HG03457 (cell line): ENCODE measurements at regions not wholly inside any gene's neighbourhood (a gene's known extent, or its start where the extent isn't known, plus 50 kb on each side); places are given as distances from the start of the nearest gene placed in this dataset.

ENCODE experiments used
- ATAC-seq: cut with Tn5 transposase; IDR thresholded peaks from one replicate; pipeline ENCODE4 v1.9.1; 2021; ENCODE audit warnings: moderate number of reproducible peaks; ENCODE audit not compliant: unreplicated experiment

- no peak for ATAC-seq
These were observed 1600.0 kb downstream of the BRINP3 start for GRCh38 chr1:188877668-188878067.

DNA sequence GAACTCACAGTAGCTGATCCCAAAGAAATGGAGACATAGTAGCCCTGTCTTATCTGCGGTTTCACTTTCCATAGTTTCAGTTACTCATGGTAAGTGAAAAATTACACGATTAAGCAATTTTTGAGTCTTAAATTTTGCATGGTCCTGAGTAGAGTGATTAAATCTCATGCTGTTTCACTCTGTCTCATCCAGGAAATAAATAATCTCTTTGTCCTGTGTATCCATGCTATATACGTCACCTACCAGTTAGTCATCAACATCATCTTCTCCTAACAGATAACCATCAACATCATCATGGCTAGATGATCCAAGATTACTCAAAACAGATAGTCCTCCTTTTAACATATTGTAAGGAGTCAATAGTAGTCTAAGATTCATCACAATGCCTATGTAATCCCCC lies 1589.3 kb downstream of the BRINP3 start:
- no peak for ATAC-seq

- no peak for ATAC-seq
These were observed 1588.5 kb downstream of the BRINP3 start for GRCh38 chr1:188889166-188889565.

DNA sequence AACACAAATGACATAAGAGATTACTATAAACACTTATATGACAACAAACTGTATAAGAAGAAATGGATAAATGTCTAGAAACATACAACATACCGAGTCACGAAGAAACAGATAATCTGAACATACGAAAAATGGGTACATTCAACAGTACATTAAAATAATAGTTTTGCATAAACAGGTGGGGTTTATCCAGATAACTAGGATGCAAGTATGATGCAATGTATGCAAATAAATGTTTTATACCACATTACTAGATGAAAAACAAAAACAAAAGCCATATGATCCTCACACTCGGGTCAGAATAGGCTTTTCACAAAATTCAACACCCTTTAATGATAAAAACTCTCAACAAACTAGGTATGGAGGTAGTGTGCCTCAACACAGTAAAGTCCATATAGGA lies 1585.7 kb downstream of the BRINP3 start:
- no peak for ATAC-seq

DNA sequence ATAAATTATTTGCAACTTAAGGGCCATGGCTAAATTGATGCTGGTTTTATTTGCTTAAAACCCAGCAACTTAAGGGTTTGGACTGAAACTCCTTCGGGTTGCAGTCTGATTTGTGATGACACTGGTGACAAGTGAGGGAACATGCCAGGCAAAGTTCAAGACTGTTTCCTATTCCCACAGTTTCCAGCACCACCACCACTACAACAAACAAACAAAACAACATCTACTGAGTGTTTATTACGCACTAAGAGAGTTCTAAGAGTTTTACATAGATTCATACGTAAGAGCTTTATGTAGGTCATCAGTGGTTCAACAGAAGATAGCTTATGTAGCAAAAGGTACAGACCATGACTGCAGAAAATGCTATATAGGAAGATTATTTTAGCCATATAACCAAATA lies 1582.1 kb downstream of the BRINP3 start:
- ATAC-seq, result no peak

- no peak for ATAC-seq
These were observed 1574.4 kb downstream of the BRINP3 start for GRCh38 chr1:188903241-188903640.

GRCh38 chr1:188904201-188904600 lies 1573.5 kb downstream of the BRINP3 start:
- no peak for ATAC-seq

- no peak for ATAC-seq
These were observed 1570.6 kb downstream of the BRINP3 start for GRCh38 chr1:188906921-188907641.

- no peak for ATAC-seq
These were observed 1547.3 kb downstream of the BRINP3 start for GRCh38 chr1:188930382-188930781.

- no peak for ATAC-seq
These were observed 1546.2 kb downstream of the BRINP3 start for GRCh38 chr1:188931506-188931905.

GRCh38 chr1:188937965-188938551 lies 1539.6 kb downstream of the BRINP3 start:
- ATAC-seq, result no peak

- ATAC-seq, result no peak
These were observed 1535.7 kb downstream of the BRINP3 start for GRCh38 chr1:188941986-188942385.

DNA sequence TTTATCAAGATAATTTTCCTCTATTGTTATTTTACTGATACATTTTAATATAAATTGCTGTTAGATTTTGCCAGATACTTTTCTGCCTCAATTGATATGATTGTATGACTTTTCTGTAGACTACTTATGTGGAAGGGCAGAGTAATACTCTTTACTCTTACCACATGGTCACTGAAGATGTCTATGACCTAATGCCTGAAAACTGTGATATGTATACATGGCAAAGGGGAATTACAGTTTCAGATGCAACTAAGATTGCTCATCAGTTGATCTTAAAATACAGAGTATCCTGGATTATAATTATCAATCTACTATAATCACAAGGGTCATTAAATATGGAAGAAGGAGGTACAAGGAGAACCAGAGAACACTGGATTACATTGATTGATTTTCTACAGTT lies 1528.0 kb downstream of the BRINP3 start:
- ATAC-seq, result no peak

GRCh38 chr1:188958461-188959115 lies 1519.1 kb downstream of the BRINP3 start:
- no peak for ATAC-seq

DNA sequence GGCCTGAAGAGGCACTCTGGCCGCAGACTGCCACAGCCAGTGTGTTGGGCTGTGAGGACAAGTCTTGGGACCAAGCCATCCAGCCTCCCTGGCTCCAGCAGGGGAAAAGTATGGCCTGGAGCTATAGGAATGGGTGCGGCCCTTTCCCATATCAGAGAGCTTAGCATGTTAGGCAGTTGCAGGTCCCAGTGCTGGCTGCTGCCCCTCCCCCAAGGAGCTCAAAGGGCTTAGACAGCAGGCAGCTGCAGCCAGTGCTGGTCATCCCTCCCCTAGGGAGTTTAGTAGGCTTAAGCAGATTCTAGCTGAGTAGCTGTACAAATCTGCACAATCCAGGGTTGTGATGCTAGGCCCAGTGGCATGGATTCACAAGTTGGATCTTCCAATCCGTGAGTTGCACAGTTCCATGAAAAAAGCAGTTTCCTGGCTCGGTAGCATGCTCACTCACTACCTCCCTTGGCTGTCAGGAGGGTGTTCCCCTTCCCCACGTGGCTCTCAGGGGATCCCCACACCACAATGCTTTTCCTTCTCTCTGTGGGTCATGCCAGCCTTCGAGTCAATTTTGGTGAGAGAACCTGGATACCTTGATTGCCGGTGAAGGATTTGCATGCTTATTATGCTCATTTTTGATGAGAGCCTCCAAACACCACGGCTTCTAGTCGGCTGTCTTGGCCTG lies 1490.8 kb downstream of the BRINP3 start:
- ATAC-seq, result no peak

DNA sequence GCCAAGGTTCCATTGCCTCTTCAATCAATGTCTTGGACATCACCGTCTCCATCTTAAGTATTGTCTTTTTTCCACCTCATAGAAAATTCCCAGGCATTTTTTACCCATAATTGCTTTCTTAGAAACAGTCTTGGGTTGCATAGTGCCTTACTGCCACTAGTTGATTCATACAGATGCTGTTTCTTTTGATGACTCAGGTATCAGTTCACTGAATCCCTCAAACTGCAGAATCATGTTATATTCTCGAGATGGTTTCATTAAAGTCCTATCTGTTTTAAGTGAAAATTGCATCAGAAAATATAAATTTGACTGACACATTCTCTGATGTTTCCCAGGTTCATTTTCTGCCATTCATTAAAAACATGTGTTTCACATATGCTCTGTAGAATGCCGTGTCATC lies 1489.1 kb downstream of the BRINP3 start:
- no peak for ATAC-seq

GRCh38 chr1:188991221-188991930 lies 1486.3 kb downstream of the BRINP3 start:
- no peak for ATAC-seq

GRCh38 chr1:189007824-189008223 lies 1469.8 kb downstream of the BRINP3 start:
- ATAC-seq, result no peak

DNA sequence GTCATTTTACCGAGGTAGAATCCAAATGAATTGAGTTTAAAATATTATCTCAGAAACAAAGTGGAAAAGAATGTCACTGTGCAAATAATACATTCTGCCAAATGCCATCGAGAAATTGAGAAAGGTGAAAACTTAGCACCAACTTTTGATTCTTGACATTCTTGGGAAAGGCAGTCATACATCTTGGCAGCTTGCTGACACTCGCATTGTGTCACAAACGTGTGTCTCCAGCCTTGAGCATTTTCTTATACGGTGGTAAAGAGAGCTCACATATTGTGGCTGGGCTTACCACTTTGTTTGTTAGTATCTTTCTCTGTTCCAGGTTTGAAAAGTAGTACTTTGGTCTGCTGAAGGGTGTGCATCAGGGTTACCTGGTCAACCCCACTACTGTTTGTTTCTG lies 1456.1 kb downstream of the BRINP3 start:
- no peak for ATAC-seq

DNA sequence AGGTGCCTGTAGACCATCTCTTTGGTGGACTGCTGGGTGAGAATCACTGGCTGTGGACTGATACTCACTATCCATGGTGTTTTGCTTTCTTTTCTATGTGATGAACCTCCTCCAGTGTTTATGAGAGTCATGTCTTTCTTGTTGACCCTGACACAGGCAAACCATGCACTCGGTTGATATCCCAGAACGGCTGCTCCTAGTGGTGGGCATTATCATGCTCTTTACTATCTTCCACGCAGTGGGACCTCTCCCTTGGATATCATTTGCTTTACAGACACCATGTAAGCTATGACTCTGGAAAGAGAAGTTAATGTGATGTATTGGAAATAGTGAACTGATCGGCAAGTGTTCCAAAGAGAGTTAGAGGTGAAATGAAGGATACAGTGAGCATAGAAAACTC lies 1455.6 kb downstream of the BRINP3 start:
- no peak for ATAC-seq

DNA sequence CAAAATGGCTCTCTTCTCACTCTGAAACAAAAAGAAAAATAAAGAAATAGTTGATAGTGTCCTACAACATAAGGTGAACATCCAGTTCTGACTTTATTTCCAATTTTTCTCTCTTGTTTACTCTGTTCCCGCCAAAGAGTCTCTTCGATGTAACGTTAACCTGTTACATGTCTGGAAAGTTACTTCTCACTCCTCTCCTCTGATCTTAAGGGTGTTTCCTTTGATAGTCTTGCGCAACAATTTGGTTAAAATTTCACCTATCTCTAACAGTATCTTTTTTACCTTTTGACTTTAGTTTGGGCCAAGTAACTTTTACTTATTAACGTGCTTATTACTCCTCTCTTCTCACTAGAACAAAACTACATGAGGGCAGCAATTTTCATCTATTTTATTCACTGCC lies 1450.2 kb downstream of the BRINP3 start:
- ATAC-seq, result no peak
